ENCODE measurements at regions not wholly inside any gene's neighbourhood (a gene's known extent, or its start where the extent isn't known, plus 50 kb on each side); places are given as distances from the start of the nearest gene placed in this dataset.

DNA sequence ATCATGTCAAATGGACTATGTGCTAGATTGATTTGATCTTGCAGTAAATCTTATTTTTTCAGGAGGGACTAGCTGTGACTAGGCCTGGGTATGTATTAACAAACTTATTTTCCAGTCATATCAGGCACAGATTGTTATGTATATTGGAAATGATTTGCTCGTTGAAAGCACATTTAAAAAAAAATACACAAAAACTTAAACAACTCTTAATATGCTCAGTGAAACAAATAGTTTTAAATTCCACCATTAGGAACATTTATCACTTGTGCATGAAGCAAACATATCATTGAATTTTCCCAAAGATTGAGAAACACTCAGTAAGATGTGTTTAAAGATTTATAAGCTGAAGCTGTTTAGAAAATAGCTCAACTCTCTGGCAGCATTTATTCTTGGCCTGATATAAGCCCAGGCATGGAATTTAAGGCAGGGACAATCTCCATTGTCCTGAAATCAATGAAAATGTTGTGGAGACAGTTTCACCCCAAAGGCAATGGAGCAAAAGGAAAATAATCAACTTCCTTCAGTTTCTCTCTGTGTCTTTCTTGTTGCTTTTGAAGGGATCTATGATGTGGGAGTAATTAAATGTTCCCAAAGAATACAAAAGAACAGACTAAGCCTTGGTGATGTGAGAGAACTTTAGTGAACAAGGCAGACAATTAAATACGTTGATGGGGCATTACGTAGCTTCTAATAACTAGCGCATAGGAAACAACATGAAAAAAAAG, 250.3 kb downstream of the GPR37 start:
- Histone ChIP-seq H2BK12ac (ENCODE audit: low read depth, low read length) (no peak overlapping the region), H3K27ac (ENCODE audit: low read depth, low read length) (no peak overlapping the region), H3K4me2 (ENCODE audit: insufficient read depth in 1 of 2, low read depth in 2 of 2, low read length in 2 of 2) (no peak overlapping the region), H2BK120ac (replicated peaks; ENCODE audit: low read depth, low read length) (no peak overlapping the region), H3K9ac (replicated peaks in 1 of 4; ENCODE audit: extremely low read depth in 1 of 4, low read depth in 3 of 4, low read length in 3 of 4) (no peak overlapping the region), H3K79me2 (ENCODE audit: control insufficient read depth in 1 of 2, insufficient read depth in 2 of 2, low read length in 2 of 2) (no peaks in the 10 kb centered on the region), H3K4me1 (replicated peaks in 1 of 4; ENCODE audit: control insufficient read depth in 3 of 4, insufficient read depth in 4 of 4, low read length in 3 of 4) (no peaks in the 10 kb centered on the region), H2BK20ac (ENCODE audit: low read length) (no peak overlapping the region), H3K4ac (replicated peaks; ENCODE audit: insufficient read length, low read depth, low read length) (no peak overlapping the region), H3K18ac (ENCODE audit: extremely low read depth, low read length) (no peak overlapping the region), H4K8ac (ENCODE audit: extremely low read depth, insufficient read depth, low read length) (no peak overlapping the region), H3K36me3 (ENCODE audit: control insufficient read depth in 2 of 4, insufficient read depth in 4 of 4, low read length in 3 of 4) (no peaks in the 10 kb centered on the region), H3K27me3 (replicated peaks in 1 of 4; ENCODE audit: control insufficient read depth in 3 of 4, extremely low read depth in 1 of 4, insufficient read depth in 3 of 4, low read length in 3 of 4) (no peaks in the 10 kb centered on the region), H2AK5ac (ENCODE audit: low read depth, low read length) (no peak overlapping the region), H4K91ac (replicated peaks; ENCODE audit: insufficient read length, low read length) (no peak overlapping the region), H2AFZ (ENCODE audit: low read length) (no peak overlapping the region), H3K9me3 (ENCODE audit: insufficient read depth in 2 of 2, low read depth in 1 of 2, low read length in 1 of 2) (no peaks in the 10 kb centered on the region; a peak in 1 of 4 replicates), H3K4me3 (ENCODE audit: extremely low read depth in 1 of 4, insufficient read depth in 2 of 4, low read depth in 3 of 4, low read length in 4 of 4) (no peak overlapping the region), H3K14ac (ENCODE audit: insufficient read length) (no peak overlapping the region), H4K5ac (ENCODE audit: insufficient read length, low read depth, low read length) (no peak overlapping the region), H3K79me1 (ENCODE audit: low read depth, low read length) (no peaks in the 10 kb centered on the region), H2BK15ac (ENCODE audit: low read length) (no peak overlapping the region), H2BK5ac (ENCODE audit: low read depth, low read length) (no peak overlapping the region), H3K23me2 (ENCODE audit: low read depth, low read length) (no peaks in the 10 kb centered on the region; the same call in 1 of the 2 replicates), H3K56ac (replicated peaks; ENCODE audit: insufficient read length, low read depth, low read length) (no peak overlapping the region), H4K20me1 (replicated peaks in 1 of 2; ENCODE audit: control insufficient read depth in 1 of 2, insufficient read depth in 2 of 2, low read length in 2 of 2) (no peaks in the 10 kb centered on the region), H3K23ac (ENCODE audit: insufficient read length) (no peak overlapping the region)
- ChIA-PET CTCF (ENCODE audit: partially characterized antibody) (interaction anchor here (1.4 kb wide), 1 partner anchor 13 kb away, joined by 3 read pairs; no protein-coding TSS in a partner anchor), POLR2A (ENCODE audit: partially characterized antibody) (no interaction called here)
- no peak for DNase-seq (ENCODE audit: low read depth in 1 of 2, low spot score in 2 of 2)
- no peak for FAIRE-seq
- no peak for TF ChIP-seq RAD21 (IDR thresholded peaks at IDR 0.05 in 1 of 2, conservative IDR thresholded peaks at IDR 0.05 in 1 of 2; ENCODE audit: low read depth in 2 of 2, low read length in 2 of 2)
- TF ChIP-seq RBBP5 (IDR thresholded peaks at IDR 0.05; ENCODE audit: borderline replicate concordance, low read depth, low read length) = no peak
- TF ChIP-seq HDAC2 (IDR thresholded peaks at IDR 0.05; ENCODE audit: borderline replicate concordance in 1 of 2, low read depth in 2 of 2, low read length in 2 of 2) = no peak
- TF ChIP-seq, protein P1, sequence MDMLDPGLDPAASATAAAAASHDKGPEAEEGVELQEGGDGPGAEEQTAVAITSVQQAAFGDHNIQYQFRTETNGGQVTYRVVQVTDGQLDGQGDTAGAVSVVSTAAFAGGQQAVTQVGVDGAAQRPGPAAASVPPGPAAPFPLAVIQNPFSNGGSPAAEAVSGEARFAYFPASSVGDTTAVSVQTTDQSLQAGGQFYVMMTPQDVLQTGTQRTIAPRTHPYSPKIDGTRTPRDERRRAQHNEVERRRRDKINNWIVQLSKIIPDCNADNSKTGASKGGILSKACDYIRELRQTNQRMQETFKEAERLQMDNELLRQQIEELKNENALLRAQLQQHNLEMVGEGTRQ (IDR thresholded peaks at IDR 0.05; ENCODE audit: low read length) = no peak
- TF ChIP-seq SP2 (IDR thresholded peaks at IDR 0.05; ENCODE audit: low read length) = no peak
- TF ChIP-seq, protein P2, sequence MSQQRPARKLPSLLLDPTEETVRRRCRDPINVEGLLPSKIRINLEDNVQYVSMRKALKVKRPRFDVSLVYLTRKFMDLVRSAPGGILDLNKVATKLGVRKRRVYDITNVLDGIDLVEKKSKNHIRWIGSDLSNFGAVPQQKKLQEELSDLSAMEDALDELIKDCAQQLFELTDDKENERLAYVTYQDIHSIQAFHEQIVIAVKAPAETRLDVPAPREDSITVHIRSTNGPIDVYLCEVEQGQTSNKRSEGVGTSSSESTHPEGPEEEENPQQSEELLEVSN (IDR thresholded peaks at IDR 0.05) = no peak
- TF ChIP-seq ASH2L (IDR thresholded peaks at IDR 0.05; ENCODE audit: low read length) = no peak
- 71% methylated on average over 4 of the region's 4 CpGs; no CpG with 5 or more reads in 1 of the 2 experiments for WGBS, 2 experiments (ENCODE audit: extremely low coverage in 1 of 2, insufficient coverage in 1 of 2, insufficient read length in 1 of 2, insufficient replicate concordance in 2 of 2, low coverage in 1 of 2, low lambda C conversion rate in 2 of 2, missing lambda C conversion rate in 1 of 2)
